ENCODE measurements at regions not wholly inside any gene's neighbourhood (a gene's known extent, or its start where the extent isn't known, plus 50 kb on each side); places are given as distances from the start of the nearest gene placed in this dataset.

DNA sequence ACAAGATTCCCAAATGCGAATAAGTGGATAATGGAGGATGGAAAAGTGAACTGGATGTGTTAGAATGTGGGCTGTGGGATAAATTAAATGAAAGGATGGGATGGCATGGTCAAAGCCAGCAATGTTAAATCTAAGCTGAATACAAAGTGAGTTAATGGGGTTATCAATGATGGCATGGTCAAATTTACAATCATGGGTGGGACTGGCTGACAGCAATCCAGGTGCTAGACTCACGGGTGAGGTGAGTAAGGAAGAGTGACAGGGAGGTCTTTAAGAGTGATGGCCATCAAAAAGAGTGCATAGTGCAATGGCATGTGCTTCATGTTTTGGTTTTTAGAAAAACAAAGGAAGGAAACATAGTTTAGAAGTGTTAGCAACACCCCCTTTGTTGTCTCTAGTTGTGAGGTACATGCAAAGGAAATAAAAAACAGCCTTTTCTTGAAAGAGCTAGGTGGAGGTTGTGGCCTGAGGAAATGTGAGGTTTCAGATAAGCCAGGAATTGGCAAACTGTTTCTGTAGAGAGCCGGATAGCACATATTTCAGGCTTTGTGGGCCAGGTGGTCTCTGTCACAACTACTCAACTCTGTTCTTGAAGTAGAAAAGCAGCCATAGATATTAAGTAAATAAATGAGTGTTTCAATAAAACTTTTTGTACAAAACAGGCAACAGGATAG, 328.7 kb downstream of the RPL10L start:
- no peak for DNase-seq (ENCODE audit: low read depth, low spot score)
- H3K27ac ChIP-seq = no peak overlapping the region

DNA sequence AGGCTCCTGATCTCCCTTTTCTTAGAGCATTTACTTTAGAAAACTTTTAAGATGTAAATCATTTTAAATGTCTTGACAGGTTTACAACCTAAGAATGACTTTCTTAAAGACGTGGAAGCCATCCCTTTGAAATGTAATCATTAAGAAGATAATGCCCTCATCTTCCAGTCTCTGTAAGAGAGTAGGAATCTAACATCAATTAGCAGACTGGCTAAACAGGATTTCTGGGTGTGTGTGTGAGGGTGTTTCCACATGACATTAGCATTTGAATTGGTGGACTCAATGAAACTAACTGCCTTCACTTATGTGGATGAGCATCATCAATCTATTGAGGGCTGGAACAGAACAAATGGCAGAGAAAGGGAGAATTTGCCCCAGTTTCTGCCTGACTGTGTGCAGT, 329.5 kb downstream of the RPL10L start:
- no peak overlapping the region for H3K27ac ChIP-seq

DNA sequence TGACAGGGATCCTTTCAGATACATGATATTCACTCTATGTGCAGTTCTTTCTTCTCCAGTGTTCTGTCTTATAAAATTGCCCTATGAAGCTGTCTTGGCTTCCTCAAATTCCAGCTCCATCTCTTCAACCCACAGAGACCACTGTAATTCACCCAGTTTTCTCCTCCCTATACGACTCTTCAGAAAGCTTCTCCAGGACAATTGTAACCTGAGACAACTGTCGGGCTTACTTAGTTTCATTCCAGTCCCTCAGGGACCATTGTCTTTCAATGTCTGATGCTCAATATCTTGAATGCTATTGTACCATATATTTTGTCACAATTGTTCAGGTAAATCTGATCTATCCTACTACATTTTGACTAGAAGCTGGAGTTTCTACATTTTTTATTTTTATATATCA, 345.3 kb downstream of the RPL10L start:
- no peak overlapping the region for H3K27ac ChIP-seq
- no peak for DNase-seq (ENCODE audit: low read depth, low spot score)

More for the DNA sequence above, 329.5 kb downstream of the RPL10L start:
- no peak for DNase-seq (ENCODE audit: low read depth, low spot score)

DNA sequence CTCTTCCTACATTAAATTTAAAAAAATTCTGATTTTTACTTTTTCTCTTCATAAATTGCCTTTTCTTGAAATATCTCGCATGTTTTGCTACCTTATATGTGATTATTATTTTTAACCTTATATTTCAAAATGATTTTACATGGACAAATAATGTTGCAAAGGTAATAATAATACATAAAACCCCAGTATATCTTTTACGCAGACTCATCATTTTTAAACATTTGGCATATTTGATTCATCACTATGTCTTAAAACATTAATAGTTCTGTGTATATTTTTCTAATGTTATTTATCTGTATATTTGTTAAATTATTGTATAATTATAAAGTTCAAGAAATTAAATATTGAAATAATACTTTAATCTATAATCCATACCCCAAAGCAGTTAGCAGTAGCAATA, 350.8 kb downstream of the RPL10L start:
- DNase-seq (ENCODE audit: low read depth, low spot score) = no peak
- no peak overlapping the region for H3K27ac ChIP-seq

DNA sequence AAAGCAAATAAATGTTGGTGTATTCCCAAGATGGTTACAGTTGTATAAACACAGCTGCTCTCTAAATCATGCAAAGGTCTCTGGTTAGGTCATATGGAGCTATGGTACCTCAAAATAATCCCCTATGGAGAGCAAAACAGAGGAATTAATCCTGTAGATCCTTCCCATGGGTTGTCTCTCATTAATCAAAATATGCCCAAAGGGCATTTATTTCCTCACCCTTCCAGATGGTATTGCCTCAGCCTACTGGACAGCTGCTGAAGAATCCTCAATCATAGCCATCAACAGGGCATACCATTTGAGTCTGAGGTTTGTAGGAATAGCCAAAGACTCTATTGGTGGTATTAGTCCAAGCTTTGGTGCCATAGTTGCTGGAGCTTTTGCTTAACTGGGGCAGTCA, 360.9 kb downstream of the RPL10L start:
- H3K27ac ChIP-seq = no peak overlapping the region
- DNase-seq (ENCODE audit: low read depth, low spot score) = no peak

DNA sequence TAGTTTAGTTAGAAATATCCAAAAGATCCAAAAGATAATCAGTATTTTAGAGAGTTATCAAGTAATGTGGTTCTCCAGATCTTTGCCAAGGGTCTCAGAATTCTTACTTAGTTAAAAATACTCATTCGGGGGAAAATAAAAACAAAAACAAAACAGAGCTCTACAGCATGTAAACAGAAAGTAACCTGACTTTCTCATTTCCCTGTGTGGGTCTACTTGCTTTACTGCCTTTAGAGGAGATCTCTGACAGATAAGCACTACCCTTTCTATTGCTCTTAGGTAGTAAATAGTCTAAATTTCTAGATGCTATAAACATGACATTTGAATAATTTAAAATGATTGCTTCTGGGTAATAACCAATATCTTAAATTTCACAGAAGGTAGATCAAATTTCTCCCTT, 371.8 kb downstream of the RPL10L start:
- no peak overlapping the region for H3K27ac ChIP-seq
- DNase-seq (ENCODE audit: low read depth, low spot score) = no peak

DNA sequence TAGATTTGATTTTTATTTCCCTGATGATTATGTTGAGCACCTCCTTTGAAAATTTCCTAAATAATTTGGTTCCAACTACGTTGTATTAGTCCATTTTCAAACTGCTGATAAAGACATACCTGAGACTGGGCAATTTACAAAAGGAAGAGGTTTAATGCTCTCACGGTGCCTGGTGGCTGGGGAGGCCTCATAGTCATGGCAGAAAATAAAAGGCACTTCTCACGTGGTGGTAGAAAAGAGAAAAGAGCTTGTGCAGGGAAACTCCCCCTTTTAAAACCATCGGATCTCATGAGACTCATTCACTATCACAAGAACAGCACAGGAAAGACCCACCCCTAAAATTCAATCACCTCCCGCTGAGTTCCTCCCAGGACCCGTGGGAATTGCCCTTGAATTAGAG, 372.3 kb downstream of the RPL10L start:
- no peak for DNase-seq (ENCODE audit: low read depth, low spot score)
- no peak overlapping the region for H3K27ac ChIP-seq

DNA sequence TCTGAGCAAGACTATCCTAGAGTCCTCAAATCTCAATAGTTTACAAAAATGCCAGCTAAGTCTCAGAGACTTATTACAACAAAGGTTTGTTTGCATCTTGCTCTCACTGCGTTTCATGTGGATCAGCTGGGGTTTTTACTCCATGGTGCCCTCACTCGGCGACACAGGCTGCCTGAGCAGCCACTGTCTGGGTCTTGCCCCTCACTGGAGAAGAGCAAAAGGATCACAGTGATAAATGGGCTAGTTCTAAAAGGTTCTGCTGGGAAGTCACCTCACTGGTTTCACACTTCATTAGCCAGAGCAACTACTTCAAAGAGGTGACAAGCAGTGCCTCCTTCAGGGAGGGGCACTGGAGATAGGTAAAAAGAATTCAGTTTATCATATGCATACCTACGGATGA, 392.0 kb downstream of the RPL10L start:
- no peak for DNase-seq (ENCODE audit: low read depth, low spot score)
- no peak overlapping the region for H3K27ac ChIP-seq

DNA sequence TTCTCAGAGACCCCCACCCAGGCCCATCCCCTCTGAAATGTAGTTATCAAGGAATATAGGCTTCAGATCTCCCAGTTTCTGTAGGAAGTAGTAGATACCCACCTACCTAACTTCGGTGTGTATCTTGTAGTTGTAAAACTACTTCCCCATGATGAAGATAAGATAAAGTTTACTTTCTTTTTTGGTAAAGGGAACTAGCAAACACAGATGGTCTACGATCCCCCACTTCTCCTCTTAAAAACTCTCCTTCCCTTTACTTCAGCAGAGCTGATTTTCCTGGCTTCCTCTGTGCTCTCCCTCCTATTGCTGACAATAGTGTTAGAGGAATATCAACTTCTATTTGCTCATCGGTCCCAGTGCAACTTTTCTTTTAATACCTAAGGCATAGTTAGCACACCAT, 395.2 kb downstream of the RPL10L start:
- DNase-seq (ENCODE audit: low read depth, low spot score) = no peak
- H3K27ac ChIP-seq = no peak overlapping the region

DNA sequence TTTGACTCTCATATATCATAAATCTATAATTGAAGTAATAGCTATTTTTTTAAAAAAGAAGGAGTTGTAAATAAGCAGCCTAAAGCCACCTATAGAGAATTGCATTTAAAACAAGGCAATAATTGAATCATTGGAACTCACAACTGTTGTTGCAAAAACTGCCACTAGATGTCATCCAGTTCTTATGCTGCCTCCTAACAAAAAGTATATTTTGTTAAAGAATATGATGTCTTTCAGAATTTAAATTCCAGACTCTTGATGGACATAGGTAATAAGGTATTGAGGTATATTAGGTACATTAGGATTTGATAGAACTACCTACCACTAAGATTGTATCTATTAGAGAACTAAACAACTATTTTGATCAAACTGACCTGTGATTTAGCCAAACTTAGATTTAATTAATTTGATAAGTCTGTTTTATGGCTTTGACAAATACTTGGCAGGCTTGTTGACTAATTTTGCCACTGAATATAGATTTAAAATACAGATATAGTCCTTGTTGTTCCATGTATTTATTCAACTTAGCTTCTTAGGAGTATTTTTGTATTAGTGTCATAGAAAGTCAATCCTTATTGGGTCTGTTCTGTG, 401.4 kb downstream of the RPL10L start:
- no peak overlapping the region for H3K27ac ChIP-seq
- no peak for DNase-seq (ENCODE audit: low read depth, low spot score)

DNA sequence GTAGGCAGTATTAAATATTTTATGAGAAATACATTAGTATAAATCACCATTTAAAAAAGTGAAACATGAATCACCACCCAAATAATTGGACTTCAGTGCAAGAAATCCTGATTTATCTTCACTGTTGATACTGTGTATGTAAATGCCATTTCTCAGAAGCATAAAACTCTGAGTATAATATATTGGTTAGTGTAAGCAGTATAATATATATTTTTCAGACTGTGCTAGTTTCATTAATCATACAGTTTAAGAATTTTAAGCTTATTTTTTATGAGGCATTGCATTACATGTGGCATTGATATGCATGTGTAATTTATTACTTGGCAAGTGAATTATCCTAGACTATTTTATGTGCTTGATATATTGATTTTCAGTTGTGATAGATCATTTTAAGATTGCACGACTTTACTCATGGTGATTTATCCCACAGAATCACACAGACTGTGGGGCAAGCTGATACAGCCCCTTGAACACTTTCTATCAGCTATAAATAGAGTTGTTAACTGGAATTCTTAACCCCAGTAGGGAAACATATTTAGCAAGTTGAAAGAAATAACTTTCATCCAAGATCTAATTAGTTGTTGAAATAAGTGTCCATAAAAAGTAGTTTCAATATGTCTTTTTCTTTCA, 403.5 kb downstream of the RPL10L start:
- H3K27ac ChIP-seq = no peak overlapping the region
- no peak for DNase-seq (ENCODE audit: low read depth, low spot score)

DNA sequence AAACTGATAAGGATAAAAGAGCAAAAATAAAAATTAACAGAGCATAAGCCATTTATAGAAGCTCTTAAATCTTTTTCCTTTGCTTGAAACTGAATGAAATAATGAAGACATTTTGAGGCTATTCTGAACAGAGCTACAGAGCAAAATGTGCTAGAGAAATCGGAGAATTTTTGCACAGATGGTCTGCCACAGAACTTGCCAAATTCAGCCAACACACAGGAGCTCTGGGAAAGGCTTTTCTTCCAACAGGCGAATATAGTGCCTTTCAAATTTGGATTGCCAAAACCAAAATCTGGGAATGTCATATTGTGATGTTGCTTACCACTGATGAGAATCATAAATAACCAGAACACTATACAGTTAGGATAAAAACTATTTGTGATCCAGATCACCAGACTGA, 406.3 kb downstream of the RPL10L start:
- no peak for DNase-seq (ENCODE audit: low read depth, low spot score)
- no peak overlapping the region for H3K27ac ChIP-seq

DNA sequence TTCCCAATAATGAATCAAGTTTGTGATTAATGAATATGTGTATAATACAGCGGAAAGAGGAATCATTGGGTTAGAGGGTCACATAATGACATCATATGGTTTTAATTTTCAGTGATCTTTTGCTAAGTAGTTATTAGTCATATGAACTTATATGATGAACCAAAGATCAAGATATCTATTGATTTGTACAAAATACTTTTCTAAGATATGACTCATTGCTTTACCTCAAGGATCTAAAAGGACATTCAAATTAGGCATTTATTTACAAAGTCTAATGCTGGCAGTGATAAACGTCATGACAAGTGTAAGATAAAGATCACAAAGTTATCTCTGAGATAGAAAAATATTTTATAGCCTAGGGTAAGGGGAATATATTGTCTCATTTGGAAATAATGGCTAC, 417.8 kb downstream of the RPL10L start:
- H3K27ac ChIP-seq = no peak overlapping the region
- DNase-seq (ENCODE audit: low read depth, low spot score) = no peak

DNA sequence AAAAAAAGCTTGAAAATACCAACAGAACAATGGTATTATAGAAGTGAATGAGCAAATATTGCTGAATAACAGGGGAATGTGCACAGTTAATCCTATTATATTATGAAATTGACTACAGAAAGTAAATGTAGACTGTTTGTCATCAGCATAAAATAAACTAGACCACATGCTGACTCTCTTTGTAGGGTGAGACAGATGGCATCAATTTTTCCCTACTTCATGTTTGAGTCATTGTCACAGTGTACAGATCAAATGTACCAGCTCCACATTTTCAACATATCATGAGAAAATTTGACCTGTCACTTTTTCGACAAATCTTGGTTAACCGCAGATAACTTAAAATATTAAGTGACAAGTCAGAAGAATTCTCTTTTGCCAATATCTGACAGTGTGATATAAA, 421.0 kb downstream of the RPL10L start:
- H3K27ac ChIP-seq = no peak overlapping the region
- DNase-seq (ENCODE audit: low read depth, low spot score) = no peak

DNA sequence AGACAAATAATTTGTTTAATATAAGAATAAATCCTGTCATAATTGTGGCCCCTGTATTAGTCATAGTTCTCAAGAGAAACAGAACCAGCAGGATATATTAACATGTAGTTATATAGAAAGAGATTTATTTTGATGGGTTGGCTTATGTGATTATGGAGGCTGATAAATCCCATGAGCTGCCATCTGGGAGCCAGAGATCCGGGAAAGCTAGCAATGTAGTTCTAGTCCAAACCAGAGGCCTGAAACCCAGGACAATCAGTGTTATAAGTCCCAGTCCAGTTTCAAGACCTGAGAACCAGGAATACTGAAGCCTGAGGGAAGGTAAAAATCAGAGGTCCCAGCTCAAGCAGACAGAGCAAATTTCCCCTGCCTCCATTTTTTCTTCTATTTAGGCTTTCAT, 435.8 kb downstream of the RPL10L start:
- no peak for DNase-seq (ENCODE audit: low read depth, low spot score)
- H3K27ac ChIP-seq = no peak overlapping the region

DNA sequence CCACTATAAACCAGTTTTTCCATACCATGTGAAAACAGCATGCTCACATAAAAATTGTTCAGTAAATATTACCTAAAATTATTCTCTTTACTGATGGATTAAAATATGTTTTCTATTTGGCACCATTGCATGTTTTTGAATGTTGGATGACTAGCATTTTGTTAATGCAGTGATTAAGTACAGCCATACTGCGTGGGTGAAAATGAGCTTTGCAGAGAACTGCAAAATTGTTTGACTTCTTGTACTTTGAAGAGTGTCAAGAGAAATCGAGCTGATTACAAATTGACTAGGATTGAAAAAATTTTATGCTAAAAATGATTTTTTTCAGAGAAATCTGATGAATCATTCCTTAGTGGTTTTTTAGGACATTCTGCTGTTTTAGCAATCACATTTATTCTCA, 452.9 kb downstream of the RPL10L start:
- no peak for DNase-seq (ENCODE audit: low read depth, low spot score)
- no peak overlapping the region for H3K27ac ChIP-seq

DNA sequence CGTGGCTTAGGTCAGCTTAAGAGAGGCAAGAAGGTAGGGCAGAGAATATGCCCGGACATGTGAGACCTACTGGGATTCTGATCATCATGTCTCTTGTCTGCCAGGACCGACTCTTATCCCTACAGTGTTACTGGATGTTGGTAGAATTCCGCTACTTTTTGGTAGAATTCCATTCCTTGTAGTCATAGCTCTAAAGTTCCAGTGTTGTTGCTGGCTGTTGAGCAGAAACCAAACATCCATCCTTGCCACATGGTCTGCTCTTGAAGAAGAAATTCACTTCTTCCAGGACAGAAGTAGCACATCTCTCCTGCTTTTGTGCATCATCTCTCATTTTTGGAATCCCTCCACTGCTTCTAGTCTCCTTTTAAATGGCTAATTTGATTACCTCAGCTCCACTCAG, 453.7 kb downstream of the RPL10L start:
- no peak overlapping the region for H3K27ac ChIP-seq
- no peak for DNase-seq (ENCODE audit: low read depth, low spot score)

Measured in epithelial cell of prostate (primary cell).